SJCRH30 (cell line): ENCODE measurements at regions not wholly inside any gene's neighbourhood (a gene's known extent, or its start where the extent isn't known, plus 50 kb on each side); places are given as distances from the start of the nearest gene placed in this dataset.
"Not testable (repeated sequence)": the region's sequence is repeated elsewhere in the genome, so short reads cannot be mapped to it uniquely, and the experiment has no call there.

ENCODE experiments used
- DNase-seq, 2 experiments: peaks; one replicate each; pipeline ENCODE4 v3.0.0-alpha.2; 2015 to 2020
- H3K27ac ChIP-seq: fragments of 250-450 bp; sonication (Bioruptor Pico); 2 replicates; pipeline ENCODE4 v1.5.1; 2020; ENCODE audit warnings: mild to moderate bottlenecking, moderate library complexity
- H3K27me3 ChIP-seq: fragments of 250-450 bp; sonication (Bioruptor Pico); 2 replicates; pipeline ENCODE4 v1.5.1; 2020; ENCODE audit warnings: mild to moderate bottlenecking, moderate library complexity
- H3K36me3 ChIP-seq: fragments of 250-450 bp; sonication (Bioruptor Pico); 2 replicates; pipeline ENCODE4 v1.5.1; 2020; ENCODE audit warnings: mild to moderate bottlenecking, moderate library complexity
- H3K4me1 ChIP-seq: fragments of 250-450 bp; sonication (Bioruptor Pico); 2 replicates; pipeline ENCODE4 v1.5.1; 2020; ENCODE audit warnings: mild to moderate bottlenecking, moderate library complexity
- H3K4me3 ChIP-seq: fragments of 250-450 bp; sonication (Bioruptor Pico); 2 replicates; pipeline ENCODE4 v1.5.1; 2020; ENCODE audit warnings: mild to moderate bottlenecking, moderate library complexity
- H3K9me3 ChIP-seq: fragments of 250-450 bp; sonication (Bioruptor Pico); replicated peaks from 2 replicates; pipeline ENCODE4 v1.5.1; 2020; ENCODE audit warnings: mild to moderate bottlenecking, moderate library complexity

DNA sequence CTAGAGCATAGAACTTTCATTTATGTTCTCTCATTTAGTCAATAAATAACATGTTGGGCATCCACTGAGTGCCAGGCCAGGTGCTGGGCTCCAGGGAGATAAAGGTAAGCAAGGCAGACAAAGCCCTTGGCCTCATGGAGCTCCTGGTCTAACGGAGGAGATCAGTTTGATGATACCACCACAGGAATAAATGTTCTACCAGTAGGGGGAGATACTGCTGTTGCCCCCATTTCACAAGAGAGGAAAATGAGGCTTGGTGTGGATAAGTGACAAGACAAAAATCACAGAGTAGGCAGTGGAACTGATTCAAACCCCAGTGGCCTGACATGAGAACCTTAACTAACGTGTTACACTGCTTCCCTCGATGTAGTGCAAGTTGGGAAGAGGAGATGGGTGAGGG is 80.4 kb upstream of the ERCC4 start:
- no peaks in the 10 kb centered on the region for H3K27me3 ChIP-seq
- DNase-seq: no peak
- H3K4me1 ChIP-seq: no peaks in the 10 kb centered on the region
- no peaks in the 10 kb centered on the region for H3K36me3 ChIP-seq
- no peak overlapping the region for H3K4me3 ChIP-seq
- H3K9me3 ChIP-seq: no peaks in the 10 kb centered on the region
- H3K27ac ChIP-seq: no peak overlapping the region

DNA sequence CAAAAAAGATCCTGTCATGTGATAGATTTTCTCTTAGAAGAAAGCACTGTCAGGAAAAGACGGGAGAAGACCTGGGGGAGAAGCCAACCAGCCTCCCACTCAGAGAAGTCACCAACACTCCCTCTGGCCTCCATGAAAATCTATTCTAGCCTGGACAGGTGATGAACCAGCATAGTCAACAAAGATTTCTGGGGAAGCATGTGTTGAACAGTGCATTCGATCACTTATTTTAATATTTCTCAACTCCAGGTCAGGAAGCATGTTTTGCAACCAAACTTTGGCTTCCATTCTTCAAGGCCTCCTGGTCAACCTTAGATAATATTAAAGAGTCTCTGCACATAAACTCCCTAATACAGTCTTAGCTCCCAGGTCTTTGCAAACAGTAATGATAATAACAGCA is 74.7 kb upstream of the ERCC4 start:
- Histone ChIP-seq H3K9me3 (no peaks in the 10 kb centered on the region), H3K27me3 (no peaks in the 10 kb centered on the region), H3K4me3 (no peak overlapping the region), H3K27ac (no peak overlapping the region), H3K4me1 (no peaks in the 10 kb centered on the region), H3K36me3 (no peaks in the 10 kb centered on the region)
- DNase-seq: no peak

DNA sequence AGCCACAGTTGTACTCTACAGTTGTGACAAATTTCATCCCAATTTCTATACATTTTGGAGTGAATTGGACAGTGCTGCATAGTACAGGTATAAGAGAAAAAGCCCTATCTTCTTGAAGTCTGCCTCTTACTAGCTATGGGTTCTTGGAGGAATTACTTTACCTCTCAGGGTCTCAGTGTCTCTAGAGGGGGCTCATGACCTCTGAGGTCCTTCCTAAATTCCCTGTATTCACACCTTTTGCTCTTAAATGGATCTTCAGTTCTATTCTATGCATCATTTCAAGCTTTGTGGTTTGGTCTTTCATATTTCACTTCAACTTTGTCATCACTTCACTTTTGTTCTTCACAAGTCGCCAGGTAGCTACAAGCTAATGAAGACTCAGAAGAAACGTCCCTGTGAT is 71.2 kb upstream of the ERCC4 start:
- DNase-seq: no peak
- H3K4me3 ChIP-seq: no peak overlapping the region
- no peaks in the 10 kb centered on the region for H3K9me3 ChIP-seq
- H3K27me3 ChIP-seq: no peaks in the 10 kb centered on the region
- no peaks in the 10 kb centered on the region for H3K4me1 ChIP-seq
- H3K36me3 ChIP-seq: no peaks in the 10 kb centered on the region
- H3K27ac ChIP-seq: no peak overlapping the region

DNA sequence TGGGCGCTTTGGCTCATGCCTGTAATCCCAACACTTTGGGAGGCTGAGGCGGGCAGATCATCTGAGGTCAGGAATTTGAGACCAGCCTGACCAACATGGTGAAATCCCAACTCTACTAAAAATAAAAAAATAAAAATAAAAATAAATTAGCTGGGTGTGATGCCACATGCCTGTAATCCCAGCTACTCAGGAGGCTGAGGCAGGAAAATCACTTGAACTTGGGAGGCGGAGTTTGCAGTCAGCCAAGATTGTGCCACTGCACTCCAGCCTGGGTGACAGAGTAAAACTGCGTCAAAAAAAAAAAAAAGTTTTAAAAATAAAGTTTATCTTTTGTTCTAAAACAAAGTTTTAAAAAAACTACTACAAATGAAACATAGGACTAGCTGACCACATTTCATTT is 69.8 kb upstream of the ERCC4 start:
- H3K4me1 ChIP-seq, H3K27me3 ChIP-seq, H3K4me3 ChIP-seq, H3K9me3 ChIP-seq, H3K36me3 ChIP-seq, H3K27ac ChIP-seq, DNase-seq: not testable (repeated sequence)

DNA sequence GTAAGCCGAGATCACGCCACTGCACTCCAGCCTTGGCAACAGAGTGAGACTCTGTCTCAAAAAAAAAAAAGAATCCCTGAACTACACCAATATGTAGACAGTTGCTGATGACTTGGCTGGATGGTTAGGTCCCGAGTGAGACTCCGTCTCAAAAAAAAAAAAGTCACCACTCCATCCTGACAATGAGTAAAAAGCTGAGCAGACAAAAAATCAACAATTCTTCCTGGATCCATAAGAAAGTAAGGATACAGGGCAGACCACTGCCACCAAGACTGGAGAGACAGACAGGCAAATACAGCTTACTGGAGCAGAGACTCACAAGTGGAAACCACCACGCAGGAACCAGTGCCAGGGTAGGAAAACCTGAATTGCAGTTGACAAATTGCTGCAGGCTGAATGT is 67.1 kb upstream of the ERCC4 start:
- Histone ChIP-seq H3K27ac (no peak overlapping the region), H3K36me3 (no peaks in the 10 kb centered on the region), H3K27me3 (no peaks in the 10 kb centered on the region), H3K9me3 (no peaks in the 10 kb centered on the region), H3K4me1 (no peaks in the 10 kb centered on the region), H3K4me3 (no peak overlapping the region)
- DNase-seq: no peak

DNA sequence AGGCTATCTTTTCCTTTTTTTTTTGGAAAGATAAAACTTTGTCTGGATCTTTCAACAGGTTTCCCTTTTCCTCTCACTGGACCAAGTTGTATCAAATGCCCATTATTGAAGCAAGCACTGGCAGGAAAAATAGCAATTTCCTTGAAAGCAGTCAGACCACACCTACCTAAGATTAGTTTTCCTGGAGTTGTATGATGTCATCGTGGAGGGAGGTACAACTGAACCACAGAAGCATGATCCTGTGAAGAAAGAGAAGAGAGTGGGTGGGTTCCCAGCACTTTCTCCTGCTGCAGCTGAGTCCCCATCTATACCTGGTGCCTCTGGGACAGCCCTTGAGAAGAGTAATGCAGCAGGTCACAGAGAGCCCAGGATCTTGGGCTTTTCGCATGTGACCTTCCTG is 63.6 kb upstream of the ERCC4 start:
- DNase-seq: no peak
- Histone ChIP-seq H3K27ac (no peak overlapping the region), H3K27me3 (no peaks in the 10 kb centered on the region), H3K36me3 (no peaks in the 10 kb centered on the region), H3K4me3 (no peak overlapping the region), H3K4me1 (no peaks in the 10 kb centered on the region), H3K9me3 (no peaks in the 10 kb centered on the region)

DNA sequence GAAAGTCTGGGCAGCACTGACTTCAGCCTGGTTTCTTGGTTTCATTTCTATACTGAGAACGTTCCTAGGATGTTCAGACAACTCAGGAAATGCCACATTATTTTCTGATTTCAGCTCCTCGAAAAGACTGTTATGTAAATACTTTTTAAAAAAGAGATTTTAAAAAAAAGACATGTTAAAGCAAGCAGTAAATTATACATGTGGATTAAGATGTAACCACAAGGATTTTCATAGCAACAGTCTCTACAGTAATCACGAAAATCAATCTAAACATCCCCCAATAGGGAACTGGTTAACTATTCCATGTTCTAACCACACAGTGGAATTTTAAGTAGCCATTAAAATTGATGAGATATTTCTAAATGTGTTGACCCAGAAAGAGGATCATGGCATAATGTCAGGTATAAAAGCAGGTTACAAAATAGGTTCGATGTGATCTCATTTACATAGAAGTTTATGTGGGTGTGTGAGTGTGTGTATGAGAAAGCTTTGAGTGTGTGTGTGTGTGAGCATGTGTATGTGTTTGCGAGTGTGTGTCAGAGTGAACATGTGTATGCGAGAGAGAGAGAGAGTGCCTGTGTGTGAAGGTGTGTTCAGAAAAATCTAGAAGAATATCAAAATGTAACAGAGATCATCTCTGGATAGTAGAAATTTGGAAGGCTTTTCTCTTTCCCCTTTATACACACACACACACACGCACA is 63.0 kb upstream of the ERCC4 start:
- Histone ChIP-seq H3K27me3 (no peaks in the 10 kb centered on the region), H3K4me1 (no peaks in the 10 kb centered on the region), H3K36me3 (no peaks in the 10 kb centered on the region), H3K9me3 (no peaks in the 10 kb centered on the region), H3K27ac (no peak overlapping the region), H3K4me3 (no peak overlapping the region)
- no peak for DNase-seq

DNA sequence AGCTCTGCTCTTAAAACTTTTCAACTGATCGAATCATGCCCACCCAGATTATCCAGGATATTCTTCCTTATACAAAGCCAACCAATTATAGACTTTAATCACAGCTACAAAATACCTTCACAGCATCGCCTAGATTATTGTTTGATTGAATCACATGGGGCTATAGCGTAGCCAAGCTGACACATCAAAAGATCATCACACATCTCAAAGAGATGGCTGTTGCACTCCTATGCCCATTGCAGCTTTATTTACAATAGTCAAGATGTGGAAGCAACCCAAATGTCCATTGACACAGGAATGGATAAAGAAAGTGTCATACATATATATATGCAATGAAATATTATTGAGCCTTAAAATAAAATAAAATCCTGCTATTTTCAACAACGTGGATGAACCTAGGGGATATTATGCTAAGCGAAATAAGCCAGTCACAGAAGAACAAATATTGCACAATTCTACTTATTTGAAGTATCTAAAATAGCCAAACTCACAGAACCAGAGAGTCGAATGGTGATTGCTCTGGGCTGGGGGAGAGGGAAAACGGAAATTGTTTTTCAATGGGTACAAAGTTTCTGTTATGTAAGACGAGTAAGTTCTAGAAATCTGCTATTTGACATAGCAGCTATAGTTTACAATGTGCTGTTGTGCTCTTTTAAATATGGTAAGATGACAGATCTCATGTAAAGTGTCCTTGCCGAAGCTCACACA is 60.9 kb upstream of the ERCC4 start:
- no peaks in the 10 kb centered on the region; the same call in 1 of the 2 replicates for H3K9me3 ChIP-seq
- H3K36me3 ChIP-seq: no peaks in the 10 kb centered on the region
- H3K27me3 ChIP-seq: no peaks in the 10 kb centered on the region
- no peak overlapping the region for H3K27ac ChIP-seq
- no peak overlapping the region for H3K4me3 ChIP-seq
- H3K4me1 ChIP-seq: no peaks in the 10 kb centered on the region
- no peak for DNase-seq

DNA sequence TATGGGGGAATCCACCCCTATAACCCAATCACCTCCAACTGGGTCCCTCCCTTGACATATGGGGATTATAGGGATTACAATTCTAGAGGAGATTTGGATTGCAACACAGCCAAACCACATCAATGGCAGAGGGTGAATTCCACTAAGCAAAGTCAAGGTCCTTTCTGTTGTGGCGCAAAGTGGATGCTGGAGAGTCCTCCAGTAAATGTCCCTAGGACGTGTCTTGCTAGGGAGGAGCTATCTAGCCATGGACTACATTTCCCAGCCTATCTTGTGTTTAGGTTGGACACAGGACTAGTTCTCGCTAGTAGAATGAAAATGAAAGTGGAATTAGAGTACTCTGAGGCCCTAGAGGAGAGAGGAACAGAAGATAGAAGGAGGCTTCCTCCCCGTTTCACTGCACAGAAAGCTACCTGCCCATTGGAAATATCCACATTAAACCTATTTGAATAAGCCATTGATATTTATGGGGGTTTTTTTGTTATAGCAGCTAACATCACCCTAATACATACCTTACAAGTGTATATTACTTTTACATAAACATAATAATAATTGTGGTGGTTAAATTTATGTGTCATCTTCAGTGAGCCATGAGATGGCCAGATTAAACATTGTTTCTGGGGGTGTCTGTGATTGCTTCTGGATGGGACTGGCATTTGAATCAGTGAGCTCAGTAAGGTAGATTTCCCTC is 56.7 kb upstream of the ERCC4 start:
- Histone ChIP-seq H3K4me1 (no peaks in the 10 kb centered on the region), H3K9me3 (no peaks in the 10 kb centered on the region; the same call in 1 of the 2 replicates), H3K27me3 (no peaks in the 10 kb centered on the region), H3K36me3 (no peaks in the 10 kb centered on the region), H3K4me3 (no peak overlapping the region), H3K27ac (no peak overlapping the region)
- DNase-seq: no peak

DNA sequence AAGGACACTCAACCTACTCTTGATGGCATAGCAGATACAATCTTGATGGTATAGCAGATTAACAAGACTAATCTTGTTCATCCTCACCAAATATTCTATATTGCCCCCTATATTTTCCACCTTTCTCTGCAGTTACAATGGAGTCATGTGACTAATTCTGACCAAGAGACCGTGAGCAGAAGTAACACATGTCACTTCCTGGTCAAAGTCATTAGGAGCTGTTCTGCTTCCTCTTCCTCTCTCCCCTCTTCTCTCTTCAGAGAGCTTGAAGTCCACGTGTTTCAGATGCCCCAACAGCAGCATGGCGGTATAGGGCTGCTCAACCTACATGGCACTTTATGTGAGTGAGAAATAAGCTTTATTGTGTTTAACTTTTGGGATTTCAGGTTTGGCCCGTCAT is 55.3 kb upstream of the ERCC4 start:
- no peaks in the 10 kb centered on the region for H3K27me3 ChIP-seq
- no peak overlapping the region for H3K4me3 ChIP-seq
- no peak overlapping the region for H3K27ac ChIP-seq
- no peak for DNase-seq
- no peaks in the 10 kb centered on the region; the same call in 1 of the 2 replicates for H3K9me3 ChIP-seq
- H3K36me3 ChIP-seq: no peaks in the 10 kb centered on the region
- H3K4me1 ChIP-seq: no peaks in the 10 kb centered on the region

DNA sequence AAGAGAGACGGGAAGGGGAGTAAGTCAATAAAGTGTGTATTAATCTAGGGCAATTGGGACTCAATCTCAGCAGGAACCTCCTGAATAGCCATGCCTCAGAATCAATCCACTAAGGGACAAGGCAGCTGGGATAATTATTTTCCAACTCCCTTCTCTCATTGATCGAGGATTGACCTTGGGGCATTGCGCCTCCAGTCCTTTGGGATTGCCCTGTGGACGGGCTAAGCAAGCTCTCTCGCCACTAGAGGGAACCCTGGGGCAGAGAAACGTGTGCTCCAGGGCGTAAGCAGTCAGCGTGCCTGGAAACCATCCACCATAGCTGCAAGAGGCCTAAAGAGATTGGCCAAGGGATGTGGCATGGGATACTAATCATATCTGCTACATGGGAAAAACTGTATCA is 53.9 kb upstream of the ERCC4 start:
- H3K4me3 ChIP-seq: no peak overlapping the region
- no peaks in the 10 kb centered on the region for H3K27me3 ChIP-seq
- H3K36me3 ChIP-seq: no peaks in the 10 kb centered on the region
- peak; percentile 74 to 85 for DNase-seq
- H3K27ac ChIP-seq: no peak overlapping the region
- H3K4me1 ChIP-seq: no peaks in the 10 kb centered on the region
- no peaks in the 10 kb centered on the region; the same call in 1 of the 2 replicates for H3K9me3 ChIP-seq
